Adrenal gland (tissue), 9 donors: ENCODE measurements at regions not wholly inside any gene's neighbourhood (a gene's known extent, or its start where the extent isn't known, plus 50 kb on each side); places are given as distances from the start of the nearest gene placed in this dataset.

Source experiments
- DNase-seq, 7 donors: peaks; one replicate each; pipeline ENCODE4 v3.0.0-alpha.2; 2019 to 2020
- H3K27ac ChIP-seq, 5 donors: fragments of 200-600 bp; sonication (generic) in 4 of 5; 1 replicate in 3 of 5; 2 replicates in 2 of 5; pipeline versions ENCODE4 v1.5.1 to v1.8.0; 2016 to 2020; ENCODE audit warnings: mild to moderate bottlenecking in 1 of 5
- H3K27me3 ChIP-seq: fragments of 200-600 bp; 2 replicates; pipeline ENCODE4 v1.8.0; 2021
- H3K36me3 ChIP-seq, 2 donors: fragments of 200-600 bp; replicated peaks in 1 of 2; 1 replicate in 1 of 2; 2 replicates in 1 of 2; pipeline versions ENCODE4 v1.5.1 to v1.8.0; 2018 to 2022
- H3K4me1 ChIP-seq, 2 donors: fragments of 200-600 bp; replicated peaks in 1 of 2; 1 replicate in 1 of 2; 2 replicates in 1 of 2; pipeline versions ENCODE4 v1.5.1 to v1.8.0; 2018 to 2021
- H3K4me3 ChIP-seq, 4 donors: fragments of 200-600 bp; sonication (generic) in 3 of 4; one replicate each; pipeline ENCODE4 v1.5.1; 2016 to 2018
- H3K9me3 ChIP-seq, 3 donors: fragments of 200-600 bp; sonication (generic) in 1 of 3; replicated peaks in 1 of 3; 1 replicate in 2 of 3; 2 replicates in 1 of 3; pipeline versions ENCODE4 v1.5.1 to v1.8.0; 2016 to 2021
- POLR2A ChIP-seq, 2 donors: fragments of 450-650 bp; IDR thresholded peaks; one replicate each; pipeline ENCODE4 v1.6.1; 2017; ENCODE audit warnings: antibody characterized with exemption in 2 of 2, mild to moderate bottlenecking in 2 of 2, moderate library complexity in 1 of 2
- WGBS, 4 donors: extraction: QIAGEN DNeasy Blood & Tissue Kit in 2 of 4; methylation state at CpG; one replicate each; pipeline versions ENCODE4 v1.1.5 to v1.1.7; 2013 to 2017; 5-methylcytosine and 5-hydroxymethylcytosine counted together
- intact Hi-C, 2 donors: fragments of 100-400 bp; cut with DNase I; formaldehyde crosslinking; loops; one replicate each; pipeline versions ENCODE4 v1.14.1 to v1.15.0; 2022 to 2023
- TF ChIP-seq, protein P1 (sequence below), 6 experiments: fragments of 450-650 bp in 4 of 6; fragments of 200-600 bp in 2 of 6; sonication (generic) in 1 of 6; IDR thresholded peaks; 1 replicate in 5 of 6; 2 replicates in 1 of 6; pipeline versions ENCODE4 v1.5.1 to v1.8.0; 2016 to 2021; ENCODE audit warnings: antibody characterized with exemption in 6 of 6, mild to moderate bottlenecking in 2 of 6, moderate library complexity in 1 of 6
- donor health status: healthy with polysubstance abuse.
- donor health status: Bipolar disorder and iron deficiency.
- donor health status: DM: yes; HTN: yes; CAD: no.
- donor health status: DM: no; HTN: no; CAD: no.
- donor health status: DM: no; HTN: no; CAD: no.

DNA sequence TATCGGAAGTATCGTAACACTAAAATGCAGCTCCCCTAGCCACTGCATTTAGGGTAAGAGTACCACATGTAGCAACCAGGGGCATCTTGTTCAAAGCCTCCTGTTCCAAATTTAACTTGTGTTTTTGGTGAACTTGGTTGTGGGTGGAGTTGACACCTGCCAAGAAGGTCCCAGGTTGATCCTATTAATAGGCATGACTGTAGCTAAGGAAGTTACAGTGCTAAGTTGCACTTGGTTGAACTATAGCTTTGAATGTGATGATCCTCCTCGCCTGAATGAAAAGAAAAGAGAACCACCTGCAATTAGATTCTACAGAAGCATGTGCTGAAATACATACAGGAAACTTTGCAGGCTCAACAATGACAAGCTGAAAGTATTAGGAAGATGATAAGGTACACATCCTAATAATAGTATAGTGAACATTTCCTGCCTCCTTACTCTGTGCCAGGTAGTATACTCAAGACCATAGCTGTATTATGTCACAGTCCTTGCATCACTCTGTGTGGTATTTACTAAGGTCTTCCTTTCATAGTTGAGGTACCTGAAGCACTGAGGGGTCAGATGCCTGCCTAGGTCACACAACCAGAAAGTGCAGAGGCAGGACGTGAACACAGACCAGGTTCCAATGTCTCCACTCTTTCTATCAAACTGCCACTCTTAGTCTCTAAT is 64.5 kb upstream of the PIP5K1B start:
- H3K4me1 ChIP-seq: no peaks in the 10 kb centered on the region
- no peaks in the 10 kb centered on the region for H3K27me3 ChIP-seq
- intact Hi-C loops: no loop called here
- DNase-seq: no peak
- H3K4me3 ChIP-seq: no peak overlapping the region
- 72 to 92% (median 84%) methylated on average over 4 of the region's 4 CpGs for WGBS, 4 donors
- H3K36me3 ChIP-seq: no peaks in the 10 kb centered on the region
- no peak overlapping the region for H3K27ac ChIP-seq
- no peaks in the 10 kb centered on the region for H3K9me3 ChIP-seq
- TF ChIP-seq POLR2A (IDR thresholded peaks at IDR 0.05): no peak

DNA sequence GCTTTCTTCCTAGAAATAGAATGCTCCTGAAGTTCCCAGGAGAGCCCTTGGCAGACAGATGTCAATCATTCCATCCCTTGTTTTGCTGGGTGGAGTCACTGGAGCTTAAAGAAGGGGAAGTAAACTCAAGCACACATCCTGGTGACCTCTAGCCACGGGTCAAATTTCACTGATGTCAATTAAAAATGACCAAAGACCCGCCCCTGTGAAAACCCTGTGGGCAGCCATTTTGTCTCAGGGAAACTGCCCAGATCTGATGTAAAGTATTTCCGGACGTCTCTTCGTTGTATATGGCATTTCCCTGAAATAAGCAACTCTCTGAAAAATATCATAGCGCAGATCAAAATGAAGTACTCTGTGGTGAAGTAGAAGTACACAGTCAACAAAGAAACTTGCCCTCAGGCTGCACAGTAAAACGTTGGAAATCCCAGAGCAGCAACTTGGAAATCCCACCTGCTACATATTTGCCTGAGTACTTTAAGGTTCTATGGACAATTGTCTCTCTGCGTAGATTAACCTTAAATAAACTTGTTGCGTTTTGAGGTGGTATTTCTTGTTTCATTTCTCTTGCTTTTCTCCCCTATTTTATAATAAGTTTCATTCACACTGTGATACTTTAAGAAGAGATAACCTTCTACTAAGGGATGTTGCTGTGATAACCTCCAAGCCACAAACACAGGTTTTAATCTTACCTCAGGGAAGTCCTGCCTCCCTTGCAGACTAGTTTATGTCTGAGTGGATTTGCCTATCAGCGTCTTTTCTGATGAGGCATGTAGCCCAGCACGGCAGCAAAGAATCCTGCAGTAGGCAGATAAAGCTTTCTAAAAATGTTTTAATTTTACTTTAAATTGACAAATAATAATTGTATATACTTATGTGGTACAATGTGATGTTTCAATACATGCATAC is 60.9 kb upstream of the PIP5K1B start:
- H3K36me3 ChIP-seq: no peaks in the 10 kb centered on the region
- DNase-seq: no peak
- H3K9me3 ChIP-seq: no peaks in the 10 kb centered on the region
- H3K4me3 ChIP-seq: no peak overlapping the region
- H3K27me3 ChIP-seq: no peaks in the 10 kb centered on the region
- intact Hi-C loops: no loop called here
- WGBS, 4 donors: 77 to 83% (median 81%) methylated on average over 11 of the region's 11 CpGs
- no peaks in the 10 kb centered on the region for H3K4me1 ChIP-seq
- H3K27ac ChIP-seq: no peak overlapping the region
- no peak for TF ChIP-seq POLR2A (IDR thresholded peaks at IDR 0.05)
- TF ChIP-seq, protein P1, sequence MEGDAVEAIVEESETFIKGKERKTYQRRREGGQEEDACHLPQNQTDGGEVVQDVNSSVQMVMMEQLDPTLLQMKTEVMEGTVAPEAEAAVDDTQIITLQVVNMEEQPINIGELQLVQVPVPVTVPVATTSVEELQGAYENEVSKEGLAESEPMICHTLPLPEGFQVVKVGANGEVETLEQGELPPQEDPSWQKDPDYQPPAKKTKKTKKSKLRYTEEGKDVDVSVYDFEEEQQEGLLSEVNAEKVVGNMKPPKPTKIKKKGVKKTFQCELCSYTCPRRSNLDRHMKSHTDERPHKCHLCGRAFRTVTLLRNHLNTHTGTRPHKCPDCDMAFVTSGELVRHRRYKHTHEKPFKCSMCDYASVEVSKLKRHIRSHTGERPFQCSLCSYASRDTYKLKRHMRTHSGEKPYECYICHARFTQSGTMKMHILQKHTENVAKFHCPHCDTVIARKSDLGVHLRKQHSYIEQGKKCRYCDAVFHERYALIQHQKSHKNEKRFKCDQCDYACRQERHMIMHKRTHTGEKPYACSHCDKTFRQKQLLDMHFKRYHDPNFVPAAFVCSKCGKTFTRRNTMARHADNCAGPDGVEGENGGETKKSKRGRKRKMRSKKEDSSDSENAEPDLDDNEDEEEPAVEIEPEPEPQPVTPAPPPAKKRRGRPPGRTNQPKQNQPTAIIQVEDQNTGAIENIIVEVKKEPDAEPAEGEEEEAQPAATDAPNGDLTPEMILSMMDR (IDR thresholded peaks at IDR 0.05): no peak

DNA sequence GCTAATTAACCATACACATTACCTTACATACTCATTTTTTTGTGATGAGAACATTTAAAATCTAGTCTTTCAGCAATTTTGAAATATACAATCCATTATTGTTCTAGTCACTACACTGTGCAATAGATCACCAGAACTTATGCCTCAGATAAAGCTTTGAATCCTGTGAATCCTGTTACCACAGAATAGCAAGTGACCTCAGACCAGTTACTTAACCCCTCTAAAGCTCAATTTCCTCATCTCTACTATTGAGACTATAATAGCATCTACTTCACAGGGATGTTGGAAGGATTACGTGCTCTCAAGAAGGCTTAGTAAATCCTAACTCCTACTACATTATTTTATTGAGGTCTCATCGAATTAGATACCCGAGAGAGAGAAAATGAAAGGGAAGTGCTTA is 60.2 kb upstream of the PIP5K1B start:
- no peak for DNase-seq
- WGBS, 4 donors: 84 to 94% (median 88%) methylated on average over 3 of the region's 3 CpGs
- H3K27me3 ChIP-seq: no peaks in the 10 kb centered on the region
- H3K27ac ChIP-seq: no peak overlapping the region
- intact Hi-C loops: no loop called here
- no peaks in the 10 kb centered on the region for H3K36me3 ChIP-seq
- TF ChIP-seq POLR2A (IDR thresholded peaks at IDR 0.05): no peak
- TF ChIP-seq, protein P1 (IDR thresholded peaks at IDR 0.05): no peak
- no peaks in the 10 kb centered on the region for H3K9me3 ChIP-seq
- no peak overlapping the region for H3K4me3 ChIP-seq
- H3K4me1 ChIP-seq: no peaks in the 10 kb centered on the region

DNA sequence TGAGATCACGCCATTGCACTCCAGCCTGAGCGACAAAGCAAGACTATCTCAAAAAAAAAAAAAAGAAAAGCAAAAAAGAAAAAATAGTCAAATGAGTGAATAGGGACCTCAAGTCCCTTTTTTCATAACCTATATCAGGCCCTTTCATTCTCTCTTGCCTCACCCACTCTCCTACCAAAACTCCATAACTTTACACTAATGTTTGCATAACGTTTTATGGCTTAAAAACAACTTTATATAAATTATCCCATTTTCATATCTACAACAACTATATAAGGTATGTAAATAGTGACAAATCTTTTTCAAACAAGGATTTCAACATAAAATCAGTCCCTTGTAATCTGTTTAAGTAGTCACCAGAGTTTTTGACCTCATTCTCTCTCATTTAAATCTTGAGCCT is 56.9 kb upstream of the PIP5K1B start:
- H3K4me3 ChIP-seq: no peak overlapping the region
- intact Hi-C loops: no loop called here
- DNase-seq: no peak
- H3K9me3 ChIP-seq: no peaks in the 10 kb centered on the region
- no peak overlapping the region for H3K27ac ChIP-seq
- TF ChIP-seq, protein P1 (IDR thresholded peaks at IDR 0.05): no peak
- no peak for TF ChIP-seq POLR2A (IDR thresholded peaks at IDR 0.05)
- H3K4me1 ChIP-seq: no peaks in the 10 kb centered on the region
- 89 to 94% (median 92%) methylated on average over 3 of the region's 3 CpGs for WGBS, 4 donors
- no peaks in the 10 kb centered on the region for H3K36me3 ChIP-seq
- peaks cover 4% of the 10 kb centered on the region for H3K27me3 ChIP-seq
